Endometrium (tissue), 2 donors: ENCODE measurements at regions not wholly inside any gene's neighbourhood (a gene's known extent, or its start where the extent isn't known, plus 50 kb on each side); places are given as distances from the start of the nearest gene placed in this dataset.
"Not testable (repeated sequence)": the region's sequence is repeated elsewhere in the genome, so short reads cannot be mapped to it uniquely, and the experiment has no call there.

ENCODE experiments used
- FAIRE-seq: peaks from 2 replicates; lab custom pipeline; 2012; peaks lifted over from hg19 to GRCh38; lab: Jason Lieb, UNC
- donor health status: control.
- donor health status: control.

DNA sequence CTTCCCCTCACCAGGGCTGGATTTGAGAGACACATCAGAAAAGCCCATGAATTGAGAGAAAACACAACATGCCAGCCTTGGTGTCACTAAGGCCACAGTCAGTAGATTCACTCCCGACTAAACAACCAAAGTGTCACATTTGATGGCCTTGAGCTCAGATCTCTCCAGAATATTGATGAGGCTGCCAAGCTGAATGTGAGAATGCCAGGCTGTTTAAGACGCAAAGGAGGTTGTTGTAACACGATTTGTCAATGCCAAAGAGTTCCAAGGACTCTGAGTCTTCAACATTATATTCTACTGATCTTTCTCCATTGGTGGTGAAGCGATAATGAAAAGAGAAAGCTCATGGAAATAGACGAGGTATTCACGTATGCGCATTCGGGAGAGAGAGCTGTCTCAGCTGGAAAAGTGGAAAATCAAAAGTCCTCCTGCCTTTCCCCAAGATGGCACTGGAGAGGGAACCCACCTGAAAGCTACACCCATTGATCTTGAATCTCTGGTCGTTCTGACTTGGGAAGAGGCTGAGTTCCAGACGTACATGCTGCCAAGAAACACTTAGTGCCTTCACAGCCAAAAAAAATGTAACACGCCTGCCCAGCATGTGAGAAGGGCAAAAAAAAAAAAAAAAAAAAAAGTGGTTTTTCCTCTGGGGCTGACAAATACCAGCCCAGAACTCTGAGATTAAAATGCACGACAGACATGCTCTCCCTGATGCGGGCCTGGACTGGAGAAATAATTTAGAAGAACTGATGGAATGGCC, 1159.6 kb downstream of the VRK1 start:
- FAIRE-seq, result no peak

- no peak for FAIRE-seq
Observed at GRCh38 chr14:97959251-97959650, 1162.1 kb downstream of the VRK1 start.

GRCh38 chr14:97960436-97960835, 1163.3 kb downstream of the VRK1 start:
- no peak for FAIRE-seq

DNA sequence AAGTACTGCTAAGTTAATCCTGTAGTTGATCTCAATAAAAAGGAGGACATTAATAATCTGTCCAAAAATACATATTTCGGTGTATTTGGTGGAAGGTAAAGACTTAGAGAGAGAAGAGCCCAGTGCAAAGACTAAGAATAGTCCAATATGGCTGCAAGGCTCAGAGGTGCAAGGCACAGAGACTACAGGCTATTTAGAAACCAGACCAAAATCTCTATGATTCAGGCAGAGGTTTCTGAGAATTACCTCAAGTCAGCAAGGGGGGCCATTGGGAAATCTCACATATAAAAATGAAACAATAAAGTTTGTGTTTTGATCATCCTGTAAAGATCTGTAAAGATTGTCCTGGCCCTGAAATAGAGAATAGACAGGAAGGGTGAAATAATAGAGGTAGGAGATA, 1173.0 kb downstream of the VRK1 start:
- no peak for FAIRE-seq

DNA sequence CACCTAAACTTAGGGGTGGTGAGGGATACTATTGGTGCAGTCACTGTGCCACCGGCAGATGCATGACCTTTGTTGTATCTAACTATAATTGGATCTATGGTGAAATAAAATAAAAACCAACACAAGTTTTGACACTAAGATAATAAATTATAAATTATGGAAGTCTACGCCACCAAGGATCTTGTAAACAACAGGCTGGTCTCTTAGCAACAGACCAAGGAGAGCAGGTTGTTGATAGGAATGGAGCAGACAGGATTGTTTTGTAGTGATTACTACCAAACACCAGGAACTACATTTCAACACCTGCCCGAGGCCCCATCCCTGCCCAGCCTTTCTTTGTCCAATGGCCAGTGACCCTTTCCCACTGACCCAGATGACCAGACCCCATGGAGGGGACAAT, 1178.0 kb downstream of the VRK1 start:
- no peak for FAIRE-seq

- no peak for FAIRE-seq
Observed at GRCh38 chr14:97975962-97976361, 1178.8 kb downstream of the VRK1 start.

- no peak for FAIRE-seq
Observed at GRCh38 chr14:97976861-97977260, 1179.7 kb downstream of the VRK1 start.

- no peak for FAIRE-seq
Observed at GRCh38 chr14:97977651-97978261, 1180.6 kb downstream of the VRK1 start.

GRCh38 chr14:97978341-97978740, 1181.2 kb downstream of the VRK1 start:
- no peak for FAIRE-seq

GRCh38 chr14:97993508-97994019, 1196.4 kb downstream of the VRK1 start:
- no peak for FAIRE-seq

DNA sequence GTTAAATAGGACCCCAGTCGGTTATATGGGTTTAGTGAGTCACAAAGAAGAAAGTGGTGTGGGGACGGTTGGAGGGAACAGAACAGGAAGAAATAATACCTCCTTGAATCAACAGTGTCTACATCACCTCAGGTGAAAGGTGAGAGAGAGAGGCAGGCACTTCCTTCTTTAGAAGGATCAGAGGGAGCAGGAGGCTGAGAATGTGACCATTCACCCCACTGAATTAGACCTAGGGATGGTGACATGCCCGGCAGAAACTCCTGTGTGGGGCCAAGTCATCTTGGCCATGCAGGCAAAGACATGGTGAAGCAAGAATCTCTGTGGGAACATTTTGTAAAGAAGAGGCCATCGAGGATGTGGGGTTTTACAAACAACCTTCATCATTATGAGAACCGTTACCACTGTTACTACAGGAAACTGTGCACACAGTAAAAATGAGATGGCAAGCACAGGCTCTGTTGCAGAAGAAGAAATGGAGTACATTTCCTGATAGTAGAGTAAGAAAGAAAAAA, 1196.9 kb downstream of the VRK1 start:
- no peak for FAIRE-seq

DNA sequence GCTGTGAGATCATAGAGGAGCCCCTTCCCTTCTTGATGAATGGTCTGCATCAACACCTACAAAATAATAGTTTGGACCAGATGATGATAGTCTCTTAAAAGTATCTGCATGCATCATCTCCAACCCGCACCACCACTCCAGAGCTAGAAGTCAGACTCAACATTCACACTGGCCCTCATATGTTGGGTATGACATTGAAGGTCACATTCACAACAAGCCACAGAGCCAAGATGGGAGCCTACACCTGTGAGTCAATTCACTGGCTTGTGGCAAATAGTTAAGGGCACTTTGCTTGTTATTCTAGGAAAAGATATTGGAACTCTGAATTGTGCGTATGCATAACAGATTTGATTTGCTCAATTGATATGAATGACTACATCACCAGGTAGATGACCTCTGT, 1197.9 kb downstream of the VRK1 start:
- FAIRE-seq, result no peak

DNA sequence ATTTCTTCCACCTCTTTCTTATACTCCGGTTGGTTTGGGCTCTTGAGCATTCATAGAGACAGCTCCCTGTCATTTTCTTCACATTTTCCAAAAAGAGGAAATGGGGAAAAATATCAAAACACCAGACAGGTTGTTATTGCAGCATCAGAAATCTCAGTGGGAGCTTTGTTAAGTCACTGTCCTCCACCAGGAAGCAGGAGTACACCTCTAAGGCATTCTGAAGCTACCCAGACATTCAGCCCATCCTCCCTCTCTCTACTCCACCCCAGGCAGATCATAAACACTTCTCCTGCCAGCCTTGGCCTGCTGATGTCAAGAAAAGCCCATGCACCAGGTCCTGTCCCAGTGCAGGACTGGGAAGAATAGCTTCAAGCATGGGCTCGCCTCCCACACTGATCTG, 1198.3 kb downstream of the VRK1 start:
- no peak for FAIRE-seq

- no peak for FAIRE-seq
Observed at GRCh38 chr14:98006008-98006407, 1208.8 kb downstream of the VRK1 start.

DNA sequence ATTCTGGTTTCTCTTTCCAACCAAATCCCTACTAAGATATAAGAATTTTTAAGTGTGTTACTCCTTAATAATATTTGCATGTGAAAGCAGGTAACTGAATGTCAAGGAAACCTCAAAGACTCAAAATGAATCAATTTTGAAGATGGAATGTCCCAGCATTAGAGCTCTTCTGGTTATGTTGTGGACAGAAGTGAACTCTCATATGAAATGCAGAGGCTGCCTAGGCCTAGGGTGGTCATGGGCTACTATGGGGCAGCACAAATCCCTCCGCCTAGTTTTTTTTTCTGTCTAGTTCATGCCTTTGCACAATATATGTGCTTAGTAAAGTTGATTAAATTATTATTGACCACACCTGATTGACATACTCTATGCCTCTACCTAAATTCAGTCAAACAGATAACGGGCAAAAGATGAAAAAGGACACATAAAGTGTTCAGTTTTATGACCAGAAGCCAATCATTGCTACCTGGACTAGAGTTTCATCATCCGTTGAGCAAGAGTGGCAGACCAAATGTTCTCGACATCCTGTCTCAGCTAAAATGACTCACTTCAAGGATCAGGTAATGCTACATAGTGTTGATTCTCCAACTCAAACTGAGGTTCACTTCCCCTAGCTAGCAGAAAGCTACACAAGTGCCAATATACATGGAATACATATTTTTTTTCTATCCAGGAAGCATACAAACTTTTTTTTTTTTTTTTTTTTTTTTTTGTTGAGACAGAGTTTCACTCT, 1211.4 kb downstream of the VRK1 start:
- no peak for FAIRE-seq

GRCh38 chr14:98009177-98009576, 1212.0 kb downstream of the VRK1 start:
- FAIRE-seq, result not testable (repeated sequence)

DNA sequence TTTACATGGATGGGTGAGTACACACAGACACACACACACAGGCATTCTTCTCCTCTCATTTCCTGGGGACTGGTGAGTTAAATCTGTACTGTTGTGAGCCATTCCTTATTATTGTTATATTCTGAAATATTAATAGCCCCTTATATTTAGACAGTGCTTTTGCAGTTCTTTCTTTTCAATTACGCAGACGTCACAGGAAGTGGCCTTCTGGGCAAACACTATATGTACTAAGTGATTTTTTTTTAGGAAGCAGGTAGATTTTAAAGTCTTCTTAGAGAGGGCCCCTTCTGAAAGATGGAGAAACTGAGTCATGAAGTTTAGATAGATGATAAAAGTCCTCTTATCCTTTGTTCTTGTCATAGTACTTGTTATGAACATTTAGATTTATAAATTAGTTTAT, 1213.6 kb downstream of the VRK1 start:
- FAIRE-seq, result no peak

DNA sequence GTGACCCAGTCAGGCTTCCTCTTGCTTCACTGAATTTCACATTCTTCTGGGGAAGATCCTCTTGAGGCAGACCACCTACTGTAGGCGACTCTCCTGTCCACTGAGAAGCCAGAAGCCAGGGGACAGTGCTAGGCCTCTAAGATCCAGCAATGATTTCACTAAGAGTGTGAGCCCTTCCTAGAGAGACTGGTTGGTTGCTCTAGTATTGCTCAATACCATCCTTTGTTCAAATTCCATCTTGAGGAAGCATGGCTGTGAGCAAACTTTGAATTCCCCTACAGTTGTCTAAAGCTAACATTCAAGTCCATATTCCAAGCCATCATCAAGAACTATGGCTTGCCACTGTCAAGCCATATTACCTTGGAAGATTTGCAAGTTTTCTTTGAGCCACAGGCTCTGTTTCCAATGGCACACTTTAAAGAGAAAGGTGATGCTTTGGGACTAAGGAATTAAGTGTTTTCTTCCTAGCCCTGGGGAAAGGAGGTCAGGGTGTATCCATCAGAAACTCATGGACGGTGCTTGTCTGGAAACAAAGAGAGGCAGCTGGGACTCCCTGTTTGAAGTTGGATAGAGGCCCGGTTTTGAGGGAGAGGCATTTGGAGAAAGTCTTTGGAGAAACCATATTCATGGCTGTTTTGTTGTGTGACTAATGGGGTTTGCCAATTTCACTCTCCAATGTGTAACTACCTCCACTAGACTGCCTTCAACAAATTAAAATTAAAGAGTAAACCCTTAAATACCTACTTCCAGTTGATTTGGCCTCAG, 1217.9 kb downstream of the VRK1 start:
- FAIRE-seq, result no peak

DNA sequence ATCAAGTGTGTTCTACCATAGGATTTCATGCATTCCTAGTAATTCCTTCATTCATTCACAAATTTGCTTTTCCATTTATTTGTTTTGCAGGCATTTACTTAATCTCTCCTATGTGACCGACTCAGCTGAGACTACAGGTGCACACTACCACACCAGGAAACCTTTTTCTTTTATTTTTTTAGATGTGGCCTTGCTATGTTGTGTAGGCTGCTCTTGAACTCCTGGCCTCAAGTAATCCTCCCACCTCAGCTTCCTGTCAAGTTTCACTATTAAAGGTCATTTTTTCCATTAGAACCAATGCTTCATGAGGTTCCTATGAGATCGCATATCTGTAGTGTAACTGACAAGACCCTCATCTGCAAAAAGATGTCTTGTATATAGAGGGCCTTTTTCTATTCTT, 1218.7 kb downstream of the VRK1 start:
- FAIRE-seq, result no peak

DNA sequence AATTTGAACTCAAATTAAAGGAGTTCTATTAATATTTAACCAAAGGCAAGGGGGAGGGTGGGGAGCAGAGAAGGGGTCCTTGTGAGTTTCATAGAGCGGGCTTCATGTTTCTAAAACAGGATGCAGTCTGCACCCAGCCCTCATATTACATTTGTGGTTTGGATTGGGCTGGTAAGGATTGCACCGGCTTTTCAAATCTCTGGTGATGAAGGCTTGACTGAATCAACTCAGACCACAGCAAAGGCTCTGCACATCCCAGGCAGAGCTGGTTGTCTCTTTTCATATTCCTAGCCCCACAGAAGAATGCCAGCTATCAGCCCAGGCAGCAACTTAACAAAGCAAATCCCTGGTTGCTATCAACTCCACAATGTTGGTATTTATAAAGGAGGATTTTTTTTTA, 1221.4 kb downstream of the VRK1 start:
- no peak for FAIRE-seq

GRCh38 chr14:98022541-98023520, 1225.6 kb downstream of the VRK1 start:
- no peak for FAIRE-seq
